Activated CD8-positive, alpha-beta memory T cell treated with anti-CD3 and anti-CD28 coated beads, Interleukin-2, amount 10 ng/mL, durations not matched to agents 7 days and 5 days (primary cell): ENCODE measurements at regions not wholly inside any gene's neighbourhood (a gene's known extent, or its start where the extent isn't known, plus 50 kb on each side); places are given as distances from the start of the nearest gene placed in this dataset.
"Not testable (repeated sequence)": the region's sequence is repeated elsewhere in the genome, so short reads cannot be mapped to it uniquely, and the experiment has no call there.

Experiments
- ATAC-seq: fragments of 150-1000 bp; cut with Tn5 transposase; one replicate; pipeline ENCODE4 v1.10.0; 2021; ENCODE audit warnings: moderate library complexity
- CTCF ChIA-PET: fragments of 350-600 bp; sonication (Branson Sonifier 250); formaldehyde crosslinking; loops from one replicate; lab custom pipeline; 2021; ENCODE audit warnings: antibody characterized with exemption; lab: Charles Lee
- DNase-seq: peaks from one replicate; pipeline ENCODE4 v3.0.0-alpha.2; 2020
- H3K27ac Mint-ChIP-seq: one replicate; pipeline ENCODE4 v1.8.0; 2021; ENCODE audit warnings: mild to moderate bottlenecking, mixed read lengths
- H3K27me3 Mint-ChIP-seq: one replicate; pipeline ENCODE4 v1.8.0; 2021; ENCODE audit warnings: mixed read lengths
- H3K36me3 Mint-ChIP-seq: one replicate; pipeline ENCODE4 v1.8.0; 2021; ENCODE audit warnings: mild to moderate bottlenecking, mixed read lengths
- H3K4me1 Mint-ChIP-seq: one replicate; pipeline ENCODE4 v1.8.0; 2021; ENCODE audit warnings: mixed read lengths
- H3K4me3 Mint-ChIP-seq: one replicate; pipeline ENCODE4 v1.8.0; 2021; ENCODE audit warnings: mild to moderate bottlenecking, moderate library complexity, mixed read lengths
- H3K9me3 Mint-ChIP-seq: one replicate; pipeline ENCODE4 v1.8.0; 2022; ENCODE audit warnings: low read depth, mixed read lengths

DNA sequence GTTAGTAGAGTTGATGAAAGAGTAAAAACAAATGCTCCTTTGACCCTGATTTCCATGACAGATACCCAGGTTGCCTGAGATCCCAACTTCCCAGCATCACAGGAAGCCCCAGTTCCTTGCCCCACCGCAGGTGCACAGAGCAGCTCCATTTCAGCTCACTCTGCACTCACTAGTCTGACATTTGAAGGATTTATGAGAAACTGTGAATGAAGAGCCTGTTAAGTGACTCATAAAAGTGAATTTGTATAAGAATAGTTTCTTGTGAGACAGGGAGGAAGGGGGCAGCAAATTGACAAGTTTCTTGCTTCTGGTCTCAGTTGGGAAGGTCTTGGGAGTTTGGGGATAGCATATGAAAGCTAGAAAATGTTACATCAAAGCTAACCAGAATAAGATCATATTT, 248.7 kb upstream of the ATP5MC3 start:
- no peaks in the 10 kb centered on the region for H3K4me1 Mint-ChIP-seq
- no peak overlapping the region for H3K27ac Mint-ChIP-seq
- H3K36me3 Mint-ChIP-seq = peaks cover 2% of the 10 kb centered on the region
- H3K27me3 Mint-ChIP-seq = peaks cover 5% of the 10 kb centered on the region
- no peak overlapping the region for H3K4me3 Mint-ChIP-seq
- H3K9me3 Mint-ChIP-seq = peaks cover 2% of the 10 kb centered on the region
- ATAC-seq (no peak), DNase-seq (no peak)
- CTCF ChIA-PET = no interaction called here

DNA sequence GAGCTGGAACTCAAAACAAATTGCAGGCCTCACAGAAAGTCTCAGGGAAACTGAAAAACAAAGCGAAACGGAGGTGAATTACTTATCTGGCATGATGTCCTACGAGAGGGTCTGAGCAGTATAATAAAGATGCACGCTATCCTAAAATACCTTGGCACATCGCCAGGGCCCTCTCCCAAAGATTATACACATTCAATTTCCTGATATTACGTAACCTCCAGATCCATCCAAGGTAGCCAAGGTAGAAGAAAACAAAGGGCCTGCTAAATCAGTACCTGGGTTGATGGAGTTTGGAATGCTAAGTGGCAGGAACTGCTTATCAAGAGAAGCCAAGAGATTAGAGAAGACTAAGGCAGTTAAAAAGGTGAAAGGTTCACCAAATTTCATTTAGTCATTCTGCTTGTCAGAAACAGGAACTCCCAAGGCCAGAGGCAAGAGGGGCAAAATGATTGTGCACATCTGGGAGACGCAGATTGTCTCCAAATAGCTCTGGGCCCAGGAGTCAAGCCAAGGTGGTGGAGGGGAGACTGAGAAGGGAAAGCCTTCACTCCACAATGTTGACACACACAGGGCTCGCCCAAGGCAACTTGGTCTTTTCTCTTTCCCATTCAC, 236.8 kb upstream of the ATP5MC3 start:
- Mint-ChIP-seq H3K27ac (no peak overlapping the region), H3K4me3 (no peak overlapping the region), H3K9me3 (no peaks in the 10 kb centered on the region), H3K27me3 (peaks cover 15% of the 10 kb centered on the region), H3K4me1 (no peaks in the 10 kb centered on the region), H3K36me3 (no peaks in the 10 kb centered on the region)
- CTCF ChIA-PET = no interaction called here
- no peak for DNase-seq
- ATAC-seq = no peak

DNA sequence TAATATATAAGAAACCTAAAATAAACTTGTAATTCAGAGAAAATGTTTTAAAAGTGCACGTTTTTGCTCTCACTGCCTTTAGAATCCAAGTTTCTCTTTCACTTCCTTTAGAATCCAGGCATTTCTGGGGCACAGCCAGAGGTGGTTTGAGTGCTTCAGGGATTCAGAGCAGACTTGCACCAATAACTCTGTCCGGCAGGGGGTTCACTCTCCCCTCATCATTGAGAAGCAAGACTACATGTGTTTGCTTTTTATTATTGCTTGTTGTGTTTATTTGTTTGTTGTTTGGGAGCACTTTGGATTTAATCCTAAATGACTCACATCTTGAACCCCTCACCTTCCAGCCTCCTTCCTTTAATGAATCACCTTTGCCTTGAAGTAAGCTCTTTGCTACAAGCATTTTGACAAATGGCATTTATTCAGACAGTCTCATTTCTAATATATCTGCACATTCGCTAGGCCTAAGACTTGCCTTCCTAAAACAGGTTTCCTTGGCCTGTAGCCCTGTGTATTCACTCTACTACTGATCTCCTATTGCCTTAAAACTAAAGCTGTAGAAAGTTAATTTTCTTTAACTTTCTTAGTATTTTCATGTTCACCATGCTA, 233.5 kb upstream of the ATP5MC3 start:
- Mint-ChIP-seq H3K9me3 (no peaks in the 10 kb centered on the region), H3K27ac (no peak overlapping the region), H3K4me3 (no peak overlapping the region), H3K27me3 (peaks cover 15% of the 10 kb centered on the region), H3K36me3 (no peaks in the 10 kb centered on the region), H3K4me1 (no peaks in the 10 kb centered on the region)
- ATAC-seq = no peak
- DNase-seq = no peak
- CTCF ChIA-PET = interaction anchor here (0.8 kb wide), 1 partner anchor 682 kb away, joined by 4 read pairs; no protein-coding TSS in a partner anchor

DNA sequence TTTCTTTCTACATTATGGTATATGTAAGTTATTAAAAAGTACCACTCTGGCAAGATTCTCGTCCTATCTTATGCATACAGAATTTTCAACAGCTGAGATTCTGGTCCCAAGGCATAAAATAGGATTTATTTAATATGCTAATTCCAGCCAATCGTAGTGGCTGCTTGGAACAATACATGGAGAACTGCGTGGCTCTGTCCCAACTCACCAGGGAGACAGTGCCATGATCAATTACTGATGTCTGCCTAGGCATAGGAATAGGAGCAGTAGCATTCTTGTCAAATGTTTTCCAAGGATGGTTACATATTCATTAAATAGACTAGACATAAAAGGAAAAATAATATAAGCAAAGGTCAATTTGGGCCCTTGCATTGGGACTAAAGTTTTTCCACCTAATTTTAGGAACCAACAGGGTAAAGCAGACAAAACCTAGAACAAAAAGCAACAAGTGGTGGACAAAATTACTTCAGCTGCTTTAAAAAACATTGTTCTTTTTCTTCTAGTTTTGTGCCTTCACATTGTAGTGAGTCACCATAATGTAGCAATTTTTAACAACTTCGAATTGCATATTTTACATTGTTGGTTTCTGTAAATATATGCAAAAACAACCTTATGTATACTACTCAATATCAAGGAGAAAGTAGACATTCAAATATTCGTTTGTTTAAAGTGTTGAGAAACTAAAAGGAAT, 232.8 kb upstream of the ATP5MC3 start:
- no peak overlapping the region for H3K27ac Mint-ChIP-seq
- no peak for DNase-seq
- no peaks in the 10 kb centered on the region for H3K4me1 Mint-ChIP-seq
- no peak for ATAC-seq
- H3K36me3 Mint-ChIP-seq = no peaks in the 10 kb centered on the region
- peaks cover 17% of the 10 kb centered on the region for H3K27me3 Mint-ChIP-seq
- no peak overlapping the region for H3K4me3 Mint-ChIP-seq
- CTCF ChIA-PET = interaction anchor here (0.6 kb wide), 1 partner anchor 1156 kb away, joined by 3 read pairs; no protein-coding TSS in a partner anchor
- H3K9me3 Mint-ChIP-seq = no peaks in the 10 kb centered on the region

DNA sequence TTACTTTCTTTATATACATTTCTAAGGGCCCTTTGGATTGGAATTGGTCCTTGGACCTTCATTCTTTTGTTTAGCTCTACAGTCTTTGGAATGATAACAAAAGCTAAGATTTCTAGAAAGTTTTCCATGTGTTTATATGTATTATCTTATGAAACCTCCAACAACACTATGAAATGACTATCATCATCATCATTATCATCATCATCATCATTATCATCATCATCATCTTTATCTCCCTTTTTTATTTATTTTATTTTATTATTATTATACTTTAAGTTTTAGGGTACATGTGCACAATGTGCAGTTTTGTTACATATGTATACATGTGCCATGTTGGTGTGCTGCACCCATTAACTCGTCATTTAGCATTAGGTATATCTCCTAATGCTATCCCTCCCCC, 229.4 kb upstream of the ATP5MC3 start:
- H3K4me3 Mint-ChIP-seq, ATAC-seq, CTCF ChIA-PET, H3K9me3 Mint-ChIP-seq, H3K4me1 Mint-ChIP-seq, DNase-seq, H3K27ac Mint-ChIP-seq, H3K36me3 Mint-ChIP-seq: not testable (repeated sequence)
- peaks cover 13% of the 10 kb centered on the region for H3K27me3 Mint-ChIP-seq

DNA sequence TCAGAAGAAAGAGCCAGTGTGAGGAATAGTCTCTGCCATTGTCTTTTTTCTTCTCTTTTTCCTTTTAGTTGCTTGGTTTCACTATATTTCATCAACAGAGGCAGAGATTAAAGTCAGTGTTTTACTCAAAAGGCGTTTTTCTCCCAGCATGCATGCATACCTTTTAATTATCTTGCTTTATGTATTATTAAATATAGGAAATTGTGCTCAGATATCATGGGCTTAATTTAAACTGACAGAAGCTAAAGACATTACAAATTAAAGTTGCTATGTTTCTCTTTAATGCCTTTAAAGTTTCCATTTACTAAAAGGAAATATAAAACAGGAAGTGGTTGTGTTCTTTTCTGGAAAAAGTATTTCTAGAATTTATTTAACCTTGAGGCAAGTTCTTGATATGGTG, 223.3 kb upstream of the ATP5MC3 start:
- Mint-ChIP-seq H3K27me3 (peaks cover 15% of the 10 kb centered on the region), H3K9me3 (no peaks in the 10 kb centered on the region), H3K4me1 (peaks cover 6% of the 10 kb centered on the region), H3K27ac (no peak overlapping the region), H3K36me3 (no peaks in the 10 kb centered on the region), H3K4me3 (no peak overlapping the region)
- CTCF ChIA-PET = no interaction called here
- ATAC-seq (no peak), DNase-seq (no peak)

DNA sequence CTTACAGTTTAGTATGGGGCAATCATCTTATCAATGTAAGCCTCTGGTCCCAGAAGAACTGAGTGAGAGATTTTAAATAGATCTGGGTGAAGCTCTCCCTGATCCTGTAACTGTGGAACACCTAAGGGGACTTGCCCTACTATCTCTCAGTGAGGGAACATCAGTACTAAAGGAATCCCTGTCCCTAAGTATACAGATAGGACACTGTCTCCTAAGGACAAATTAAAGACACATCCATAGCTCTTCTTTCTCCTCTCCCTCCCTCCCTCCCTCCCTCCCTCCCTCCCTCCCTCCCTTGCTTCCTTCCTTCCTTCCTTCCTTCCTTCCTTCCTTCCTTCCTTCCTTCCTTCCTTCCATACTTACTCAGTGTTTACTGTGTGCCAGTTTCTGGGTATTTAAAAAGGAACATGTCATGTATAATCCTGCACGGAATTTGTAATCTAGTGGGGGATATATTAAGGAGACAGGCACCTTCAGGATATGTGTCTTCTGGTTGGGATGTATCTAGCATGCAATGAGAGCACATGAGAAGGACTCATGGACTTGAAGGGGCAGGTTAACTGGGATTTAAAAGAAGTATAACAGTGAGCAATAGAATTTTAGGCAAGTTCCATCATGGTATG, 222.2 kb upstream of the ATP5MC3 start:
- CTCF ChIA-PET = no interaction called here
- no peaks in the 10 kb centered on the region for H3K9me3 Mint-ChIP-seq
- no peak for DNase-seq
- H3K36me3 Mint-ChIP-seq = no peaks in the 10 kb centered on the region
- no peak overlapping the region for H3K4me3 Mint-ChIP-seq
- H3K4me1 Mint-ChIP-seq = peaks cover 6% of the 10 kb centered on the region
- peaks cover 12% of the 10 kb centered on the region for H3K27me3 Mint-ChIP-seq
- H3K27ac Mint-ChIP-seq = no peak overlapping the region
- no peak for ATAC-seq

DNA sequence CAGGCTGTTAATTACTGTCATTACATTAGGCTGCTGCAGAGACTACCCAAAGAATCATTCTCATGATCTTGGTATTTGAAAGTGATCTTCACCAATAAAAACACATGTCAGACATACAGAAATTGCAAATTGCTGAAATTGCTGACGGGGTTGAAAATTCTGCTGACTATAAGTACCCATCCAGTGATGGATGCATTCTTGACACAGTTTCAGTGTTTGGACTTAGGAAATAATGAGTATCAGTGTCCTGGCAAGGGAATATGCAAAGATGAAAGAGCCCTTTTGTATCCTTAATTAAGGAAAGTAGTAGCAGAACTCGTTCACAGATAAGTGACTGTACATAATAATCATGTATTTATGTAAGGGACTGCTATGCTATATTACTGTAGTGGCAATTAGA, 221.1 kb upstream of the ATP5MC3 start:
- H3K4me1 Mint-ChIP-seq = peaks cover 6% of the 10 kb centered on the region
- H3K4me3 Mint-ChIP-seq = no peak overlapping the region
- H3K27ac Mint-ChIP-seq = no peak overlapping the region
- DNase-seq = no peak
- no peaks in the 10 kb centered on the region for H3K36me3 Mint-ChIP-seq
- peaks cover 12% of the 10 kb centered on the region for H3K27me3 Mint-ChIP-seq
- no peak for ATAC-seq
- H3K9me3 Mint-ChIP-seq = no peaks in the 10 kb centered on the region
- CTCF ChIA-PET = no interaction called here

DNA sequence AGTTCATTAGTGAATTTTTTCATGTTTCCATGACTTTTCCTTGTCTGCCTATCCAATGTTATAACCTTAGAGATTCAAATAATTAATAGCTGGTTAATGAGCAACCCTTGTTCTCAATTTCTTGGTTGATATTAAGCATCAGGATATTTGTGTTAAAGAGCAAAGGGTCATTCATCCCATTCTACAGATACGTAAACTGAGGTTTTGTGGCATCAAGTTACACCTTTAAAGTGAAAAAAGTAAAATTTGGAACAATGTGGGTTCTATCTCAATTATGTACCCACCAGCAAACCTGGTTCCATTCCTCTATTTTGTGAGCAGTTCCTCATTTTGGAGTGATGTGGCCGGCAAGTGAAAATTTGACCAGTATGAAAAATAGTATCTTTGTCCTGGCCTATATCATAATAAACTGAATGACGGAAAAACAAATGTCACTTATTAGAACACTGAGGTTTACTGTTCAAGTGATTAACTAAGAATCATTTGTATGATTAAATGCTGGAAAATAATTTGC, 220.5 kb upstream of the ATP5MC3 start:
- Mint-ChIP-seq H3K9me3 (no peaks in the 10 kb centered on the region), H3K27ac (no peak overlapping the region), H3K36me3 (no peaks in the 10 kb centered on the region), H3K27me3 (peaks cover 12% of the 10 kb centered on the region), H3K4me3 (no peak overlapping the region), H3K4me1 (peaks cover 6% of the 10 kb centered on the region)
- CTCF ChIA-PET = no interaction called here
- DNase-seq (no peak), ATAC-seq (no peak)

DNA sequence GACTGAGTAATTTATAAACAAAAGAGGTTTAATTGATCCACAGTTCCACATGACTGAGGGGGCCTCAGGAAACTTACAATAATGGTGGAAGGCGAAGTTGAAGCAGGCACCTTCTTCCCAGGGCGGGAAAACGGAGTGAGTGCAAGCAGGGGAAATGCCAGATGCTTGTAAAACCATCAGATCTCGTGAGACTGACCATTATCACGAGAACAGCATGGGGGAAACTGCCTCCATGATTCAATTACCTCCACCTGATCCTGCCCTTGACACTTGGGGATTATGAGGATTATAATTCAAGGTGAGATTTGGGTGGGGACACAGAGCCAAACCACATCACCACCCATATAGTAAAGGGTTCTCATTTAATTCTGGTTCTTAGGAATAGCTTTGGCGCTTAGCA, 219.5 kb upstream of the ATP5MC3 start:
- H3K9me3 Mint-ChIP-seq = no peaks in the 10 kb centered on the region
- no peaks in the 10 kb centered on the region for H3K36me3 Mint-ChIP-seq
- DNase-seq (no peak), ATAC-seq (no peak)
- CTCF ChIA-PET = no interaction called here
- H3K27me3 Mint-ChIP-seq = peaks cover 19% of the 10 kb centered on the region
- H3K27ac Mint-ChIP-seq = no peak overlapping the region
- no peak overlapping the region for H3K4me3 Mint-ChIP-seq
- H3K4me1 Mint-ChIP-seq = peaks cover 6% of the 10 kb centered on the region

DNA sequence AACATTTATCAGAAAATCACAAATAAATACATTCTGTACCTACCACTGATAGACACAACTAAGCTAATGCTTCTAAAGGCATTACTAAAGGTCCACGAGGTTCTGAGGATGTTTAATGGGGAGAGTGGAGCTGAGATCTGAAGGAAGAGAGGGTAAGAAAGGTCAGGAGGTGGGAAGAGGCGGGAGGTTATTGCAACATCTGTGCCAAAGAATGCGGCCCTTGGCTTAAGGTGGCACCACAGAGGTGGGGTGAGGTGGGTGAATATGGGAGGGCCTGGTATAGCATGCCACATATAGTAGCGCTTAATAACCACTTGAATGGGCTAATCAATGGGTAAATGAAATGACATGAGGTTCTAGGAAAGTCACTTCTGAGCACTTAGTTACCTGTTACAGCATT, 217.8 kb upstream of the ATP5MC3 start:
- DNase-seq = no peak

DNA sequence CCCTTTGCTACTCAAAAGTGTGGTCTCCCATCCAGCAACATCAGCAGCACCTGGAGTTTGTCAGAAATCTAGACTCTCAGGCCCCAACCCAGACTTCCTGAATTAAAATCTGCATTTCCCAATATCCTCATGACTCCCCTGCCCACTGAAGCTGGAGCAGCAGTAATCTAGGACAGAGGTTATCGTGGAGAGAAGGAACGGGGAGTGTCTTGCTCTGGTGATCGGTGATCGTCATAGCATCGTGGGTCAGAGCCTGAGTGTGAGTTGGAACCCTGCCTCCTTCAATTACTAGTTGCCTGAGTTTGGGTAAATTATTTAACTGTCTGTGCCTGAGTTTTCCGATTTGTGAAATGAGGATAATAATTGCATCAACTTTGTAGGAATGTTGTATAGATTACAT, 217.3 kb upstream of the ATP5MC3 start:
- CTCF ChIA-PET = no interaction called here
- Mint-ChIP-seq H3K27me3 (peaks cover 13% of the 10 kb centered on the region), H3K36me3 (no peaks in the 10 kb centered on the region), H3K9me3 (no peaks in the 10 kb centered on the region), H3K4me3 (no peak overlapping the region), H3K27ac (no peak overlapping the region), H3K4me1 (no peaks in the 10 kb centered on the region)
- ATAC-seq (no peak), DNase-seq (no peak)

More for the DNA sequence above, 217.8 kb upstream of the ATP5MC3 start:
- no peak overlapping the region for H3K4me3 Mint-ChIP-seq
- no peaks in the 10 kb centered on the region for H3K9me3 Mint-ChIP-seq
- H3K27me3 Mint-ChIP-seq = peaks cover 16% of the 10 kb centered on the region
- ATAC-seq = no peak
- H3K36me3 Mint-ChIP-seq = no peaks in the 10 kb centered on the region
- peaks cover 1% of the 10 kb centered on the region for H3K4me1 Mint-ChIP-seq
- CTCF ChIA-PET = no interaction called here
- H3K27ac Mint-ChIP-seq = no peak overlapping the region

DNA sequence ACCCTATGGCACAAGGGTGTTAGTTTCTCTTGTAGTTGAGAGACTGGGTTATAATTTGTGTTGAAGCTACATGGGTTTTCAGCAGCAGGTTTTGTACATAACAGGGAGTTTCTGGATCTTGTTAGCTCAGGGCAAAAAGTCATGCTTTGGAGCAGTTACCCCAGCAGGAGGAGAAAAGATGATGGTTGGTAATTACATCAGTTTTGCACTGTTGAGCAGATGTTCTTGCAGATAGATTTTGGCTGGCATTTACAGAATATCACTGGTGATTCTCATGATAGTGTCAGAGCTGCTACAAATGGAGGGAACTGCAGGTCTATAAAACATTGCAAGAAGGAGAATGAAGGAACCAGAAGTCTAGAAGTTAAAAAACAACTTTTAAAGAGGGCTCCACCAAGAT, 215.2 kb upstream of the ATP5MC3 start:
- Mint-ChIP-seq H3K36me3 (no peaks in the 10 kb centered on the region), H3K27me3 (peaks cover 10% of the 10 kb centered on the region), H3K27ac (no peak overlapping the region), H3K4me3 (no peak overlapping the region), H3K4me1 (no peaks in the 10 kb centered on the region), H3K9me3 (no peaks in the 10 kb centered on the region)
- no peak for DNase-seq
- ATAC-seq = no peak
- CTCF ChIA-PET = interaction anchor here (0.7 kb wide), 1 partner anchor 227 kb away, joined by 3 read pairs; no protein-coding TSS in a partner anchor
